ENCODE measurements at regions not wholly inside any gene's neighbourhood (a gene's known extent, or its start where the extent isn't known, plus 50 kb on each side); places are given as distances from the start of the nearest gene placed in this dataset.

DNA sequence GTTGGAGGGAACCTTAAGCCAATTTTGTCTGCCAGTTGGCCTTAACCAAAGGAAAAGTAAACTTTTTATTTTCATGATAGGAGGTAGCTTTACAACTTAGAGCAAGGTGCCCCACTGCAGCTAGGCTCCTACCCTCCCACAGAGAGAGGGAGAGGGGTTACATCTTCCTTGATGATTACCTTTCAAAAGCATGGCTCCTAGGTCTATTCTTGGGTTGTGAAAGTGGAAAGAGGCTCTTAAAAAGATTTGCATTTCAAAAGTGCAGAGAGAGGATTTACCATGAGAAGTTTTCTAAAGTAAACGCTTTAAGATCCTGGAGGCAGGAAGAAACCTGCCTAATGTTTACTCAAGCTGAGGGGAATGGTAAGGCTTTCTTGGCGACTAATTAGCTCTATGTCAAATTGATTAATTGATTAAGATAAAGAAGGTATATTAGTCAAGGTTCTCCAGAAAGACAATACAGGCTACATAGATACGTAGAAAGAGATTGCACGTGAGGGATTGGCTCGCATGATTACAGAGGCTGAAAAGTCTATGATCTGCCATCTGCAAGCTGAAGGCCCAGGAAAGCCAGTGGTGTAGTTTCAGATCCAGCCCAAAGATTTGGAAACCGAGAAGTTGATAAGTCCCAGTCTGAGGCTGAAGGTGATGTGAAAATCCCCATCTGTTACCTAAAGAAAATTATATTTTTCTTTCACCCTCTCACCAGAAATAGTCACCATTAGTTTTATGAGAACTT lies 333.8 kb upstream of the CTNND2 start:
- TF ChIP-seq EZH2 (IDR thresholded peaks at IDR 0.05; ENCODE audit: borderline replicate concordance) (no peak), CTCF (IDR thresholded peaks at IDR 0.05; ENCODE audit: poor library complexity) (no peak), EZH2phosphoT487 (IDR thresholded peaks at IDR 0.05; ENCODE audit: low read depth, severe bottlenecking, unreplicated experiment) (no peak)

All from hepatocyte (in vitro differentiated cells).